DMS53 treated with DMSO at 0.1 percent for 48 hours (cell line): ENCODE measurements at regions not wholly inside any gene's neighbourhood (a gene's known extent, or its start where the extent isn't known, plus 50 kb on each side); places are given as distances from the start of the nearest gene placed in this dataset.
"Not testable (repeated sequence)": the region's sequence is repeated elsewhere in the genome, so short reads cannot be mapped to it uniquely, and the experiment has no call there.

Experiments
- DNase-seq: peaks from one replicate; lab custom pipeline; 2025; ENCODE audit not compliant: unreplicated experiment; lab: John Stamatoyannopoulos, UW

DNA sequence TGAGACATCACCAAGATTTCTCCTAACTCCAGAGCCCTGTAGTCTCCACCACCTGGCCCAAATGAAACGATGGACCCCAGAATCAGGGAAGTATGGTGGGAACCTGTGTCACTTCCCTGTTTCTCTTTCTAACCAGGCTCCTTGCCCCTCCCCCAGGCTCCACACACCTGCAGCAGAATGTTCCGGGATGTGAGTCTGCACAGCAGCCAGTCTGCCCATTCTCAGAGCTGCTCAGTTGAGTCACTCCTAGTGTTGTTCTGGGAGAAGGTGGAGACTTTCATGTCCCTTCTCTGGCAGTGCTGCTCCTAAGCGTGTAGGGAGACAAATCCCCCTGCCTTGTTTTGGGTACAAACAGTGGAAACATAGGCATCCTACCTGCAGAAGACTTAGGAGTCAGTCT is 76.0 kb upstream of the XPA start:
- no peak for DNase-seq

DNA sequence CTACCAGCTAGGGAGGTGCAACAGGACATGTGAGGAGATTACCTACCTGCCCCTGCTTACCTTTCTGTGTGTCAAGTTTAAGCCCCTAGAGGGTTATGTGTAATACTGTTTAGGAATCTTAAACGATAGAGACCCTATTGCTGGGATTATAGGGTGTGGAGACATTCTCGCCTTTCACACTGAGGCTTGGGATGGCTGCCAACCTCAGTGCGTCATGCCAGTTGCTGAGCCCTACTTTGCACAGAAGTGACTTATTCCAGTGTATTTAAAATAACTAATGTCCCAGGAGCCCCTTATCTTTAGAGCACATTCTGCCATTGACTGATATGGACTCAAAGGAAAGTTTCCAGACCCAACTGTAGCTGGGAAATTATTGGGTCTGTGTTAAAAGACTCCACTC is 76.6 kb upstream of the XPA start:
- no peak for DNase-seq

DNA sequence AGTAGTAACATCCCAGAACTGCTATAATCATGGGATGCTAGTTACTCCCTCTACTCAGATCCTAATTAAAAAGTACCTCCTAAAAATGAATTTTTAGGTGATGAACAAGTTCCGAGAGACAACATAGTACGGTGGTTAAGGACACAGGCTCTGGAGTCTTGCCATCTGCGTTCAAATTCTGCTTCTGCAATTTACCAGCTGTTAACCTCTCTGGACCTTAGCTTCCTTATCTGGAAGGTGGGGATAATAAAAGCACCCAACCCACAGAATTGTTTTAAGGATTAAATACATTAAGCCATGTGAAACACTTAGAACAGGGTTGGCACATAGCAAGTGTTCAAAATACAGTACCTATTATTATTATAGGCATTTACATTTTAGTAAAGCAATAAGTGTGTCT is 77.5 kb upstream of the XPA start:
- DNase-seq = no peak

DNA sequence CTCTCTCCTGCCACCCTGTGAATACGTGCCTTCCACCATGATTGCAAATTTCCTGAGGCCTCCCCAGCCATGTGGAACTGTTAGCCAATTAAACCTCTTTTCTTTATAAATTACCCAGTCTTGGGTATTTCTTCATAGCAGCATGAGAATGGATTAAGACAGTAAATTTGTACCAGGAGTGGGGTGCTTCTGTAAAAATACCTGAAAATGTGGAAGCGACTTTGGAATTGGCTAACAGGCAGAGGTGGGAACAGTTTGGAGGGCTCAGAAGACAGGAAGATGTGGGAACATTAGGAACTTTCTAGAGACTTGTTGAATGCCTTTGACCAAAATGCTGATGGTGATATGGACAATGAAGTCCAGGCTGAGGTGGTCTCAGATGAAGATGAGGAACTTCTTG is 74.3 kb upstream of the FOXE1 start:
- not testable (repeated sequence) for DNase-seq

DNA sequence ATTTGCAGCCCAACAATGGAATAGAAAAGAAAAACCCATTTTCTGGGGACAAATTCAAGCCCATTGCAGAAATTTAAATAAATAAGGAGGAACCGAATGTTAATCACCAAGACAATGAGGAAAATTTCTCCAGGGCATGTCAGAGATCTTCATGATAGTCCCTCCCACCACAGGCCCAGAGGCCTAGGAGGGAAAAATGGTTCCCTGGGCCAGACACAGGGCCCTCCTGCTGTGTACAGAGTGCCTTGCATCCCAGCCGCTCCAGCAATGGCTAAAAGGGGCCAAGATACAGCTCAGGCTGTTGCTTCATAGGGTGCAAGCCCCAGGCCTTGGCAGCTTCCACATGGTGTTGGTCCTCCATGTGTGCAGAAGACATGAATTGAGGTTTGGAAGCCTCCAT is 73.4 kb upstream of the FOXE1 start:
- no peak for DNase-seq

DNA sequence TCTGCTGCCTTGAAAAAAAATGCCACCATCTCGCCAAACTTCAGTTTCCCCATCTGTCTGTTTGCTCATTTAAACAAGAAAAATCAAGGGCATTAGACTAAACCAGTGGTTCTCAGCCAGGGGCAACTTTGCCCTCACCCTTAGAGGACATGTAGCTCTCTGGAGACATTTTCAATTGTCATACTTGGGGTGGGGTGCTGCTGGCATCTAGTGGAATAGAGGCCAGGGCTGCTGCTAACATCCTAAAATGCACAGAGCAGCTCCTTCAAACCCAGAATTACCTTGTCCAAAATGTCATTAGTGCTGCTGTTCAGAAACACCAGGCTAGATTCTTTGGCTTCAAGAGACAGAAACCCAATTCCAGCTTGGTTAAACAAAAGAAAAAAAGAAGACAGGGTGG is 71.1 kb upstream of the FOXE1 start:
- DNase-seq = no peak

DNA sequence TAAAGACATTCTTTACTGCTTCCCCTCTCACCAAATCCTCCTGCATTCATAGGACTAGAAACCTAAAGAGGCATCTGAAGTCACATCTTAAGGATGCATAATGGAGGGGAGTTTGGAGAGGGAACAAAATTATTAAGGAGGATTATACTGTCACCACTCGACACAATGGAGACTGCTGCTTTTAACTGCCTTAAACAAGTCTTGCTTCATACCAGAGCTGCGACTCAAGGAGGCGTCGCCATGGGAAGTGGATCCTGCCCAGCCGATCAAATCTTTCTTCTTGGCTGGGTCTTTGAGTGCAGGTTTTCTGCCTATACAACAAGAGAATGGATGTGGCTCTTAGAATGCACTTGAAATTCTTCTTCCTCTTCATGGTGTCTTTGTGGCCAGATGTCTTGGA is 66.7 kb upstream of the FOXE1 start:
- DNase-seq = no peak

DNA sequence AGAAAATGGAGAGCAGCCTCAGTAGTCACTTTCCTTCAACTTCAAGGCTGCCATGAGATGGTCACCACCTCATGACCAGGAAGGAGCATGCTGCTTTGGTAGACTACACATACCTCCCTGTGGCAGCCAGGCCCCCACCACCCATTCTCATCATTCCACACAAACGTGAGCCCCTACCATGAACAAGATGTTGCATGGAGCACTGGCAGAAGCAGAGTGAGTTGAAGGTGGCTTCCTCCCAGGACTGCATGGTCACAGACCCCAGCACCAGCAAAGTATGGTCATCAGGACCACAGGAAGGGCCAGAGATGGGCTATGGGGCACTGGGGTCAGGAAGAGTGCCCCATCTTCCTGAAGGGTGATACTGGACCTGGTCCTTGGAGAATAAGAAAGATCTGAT is 65.5 kb upstream of the FOXE1 start:
- no peak for DNase-seq

DNA sequence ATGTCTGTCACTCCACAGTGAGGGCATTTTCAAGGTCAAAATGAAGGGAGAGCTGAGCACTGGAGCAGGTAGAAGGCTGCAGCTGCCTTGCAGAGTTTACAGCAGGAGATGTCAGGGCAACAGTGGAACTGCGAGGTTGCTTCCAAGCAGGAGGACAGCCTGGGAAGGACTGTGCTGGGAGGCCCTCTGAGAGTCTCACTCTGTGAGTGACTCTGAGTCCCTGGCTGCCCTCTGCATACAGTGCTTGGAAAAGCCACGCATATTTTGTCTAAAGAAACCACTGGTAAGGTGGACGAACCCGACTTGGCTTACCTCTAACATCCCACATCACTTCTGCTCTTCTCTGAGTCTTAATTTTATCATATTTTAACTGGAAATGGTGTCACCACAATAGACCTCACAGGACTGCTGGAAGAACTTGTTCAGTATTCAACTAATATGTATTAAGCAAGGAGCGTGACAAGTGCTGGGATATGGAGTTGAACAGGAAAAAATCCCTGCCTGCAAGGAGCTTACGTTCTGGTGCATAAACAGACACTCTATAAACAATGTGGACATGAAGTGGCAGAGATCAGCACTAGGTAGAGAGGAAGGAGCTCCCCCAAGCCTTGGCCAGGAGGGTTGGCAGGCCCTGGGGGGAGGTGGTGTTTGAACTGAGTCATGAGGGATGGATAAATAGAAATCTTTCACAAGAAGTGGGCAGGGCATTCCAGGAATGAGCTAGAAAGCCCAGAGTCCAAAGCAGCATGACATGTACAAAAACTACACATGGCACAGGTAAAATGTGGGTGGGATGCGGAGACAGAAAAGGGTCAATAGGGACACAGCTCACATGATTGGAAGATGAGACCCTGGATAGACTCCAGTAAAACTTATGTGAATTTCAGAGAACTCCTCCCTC is 64.0 kb upstream of the FOXE1 start:
- no peak for DNase-seq

DNA sequence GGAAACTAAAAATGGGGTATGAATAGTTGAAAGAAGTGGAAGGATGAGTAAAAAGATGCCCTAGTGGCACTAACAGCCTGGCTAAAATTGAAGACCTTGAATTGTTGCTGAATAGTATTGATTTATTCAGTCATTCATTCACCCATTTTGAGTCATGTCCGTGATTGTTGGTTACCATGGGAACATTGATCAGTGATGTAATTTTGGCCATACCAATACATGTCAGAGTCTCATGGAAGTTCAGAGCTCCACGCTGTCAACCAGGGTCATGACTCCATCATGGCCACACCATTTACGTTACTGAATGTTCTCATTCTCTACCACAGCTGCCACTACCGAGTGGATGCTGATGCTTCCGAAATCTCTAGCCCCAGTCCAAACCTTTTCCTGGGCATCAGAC is 62.5 kb upstream of the FOXE1 start:
- DNase-seq = no peak

DNA sequence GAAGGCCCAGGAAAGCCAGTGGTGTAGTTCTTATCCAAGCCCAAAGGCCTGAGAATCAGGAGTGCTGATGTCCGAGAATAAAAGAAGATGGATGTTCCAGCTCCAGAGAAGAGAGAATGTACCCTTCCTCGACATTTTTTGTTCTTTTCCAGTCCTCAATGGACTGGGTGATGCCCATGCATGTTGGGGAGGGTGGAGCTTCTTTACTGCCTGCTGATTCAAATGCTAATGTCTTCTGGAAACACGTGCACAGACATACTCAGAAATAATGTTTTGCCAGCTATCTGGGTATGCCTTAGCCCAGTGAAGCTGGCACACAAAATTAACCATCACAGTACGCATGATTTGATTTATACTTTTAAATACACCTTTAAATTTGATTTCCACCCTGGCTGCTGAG is 61.5 kb upstream of the FOXE1 start:
- no peak for DNase-seq

DNA sequence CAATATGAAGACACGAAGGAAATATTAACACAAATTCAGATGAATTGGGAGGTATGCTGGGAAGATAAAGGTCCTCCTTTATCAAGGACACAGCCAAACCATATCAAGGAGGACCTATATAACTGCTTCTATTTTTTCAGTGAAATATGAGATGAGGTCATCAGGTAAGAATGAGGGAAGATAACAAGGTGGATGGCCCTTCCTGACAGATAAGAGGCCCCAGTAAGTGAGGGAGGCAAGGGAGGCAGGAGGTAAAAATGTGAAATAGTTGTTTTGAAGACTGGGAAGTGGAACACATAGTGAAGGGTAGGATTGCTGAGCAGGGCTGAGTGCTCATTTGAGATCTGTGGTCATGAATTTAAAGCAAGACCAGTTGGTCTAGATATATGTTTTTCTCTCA is 60.0 kb upstream of the FOXE1 start:
- no peak for DNase-seq

DNA sequence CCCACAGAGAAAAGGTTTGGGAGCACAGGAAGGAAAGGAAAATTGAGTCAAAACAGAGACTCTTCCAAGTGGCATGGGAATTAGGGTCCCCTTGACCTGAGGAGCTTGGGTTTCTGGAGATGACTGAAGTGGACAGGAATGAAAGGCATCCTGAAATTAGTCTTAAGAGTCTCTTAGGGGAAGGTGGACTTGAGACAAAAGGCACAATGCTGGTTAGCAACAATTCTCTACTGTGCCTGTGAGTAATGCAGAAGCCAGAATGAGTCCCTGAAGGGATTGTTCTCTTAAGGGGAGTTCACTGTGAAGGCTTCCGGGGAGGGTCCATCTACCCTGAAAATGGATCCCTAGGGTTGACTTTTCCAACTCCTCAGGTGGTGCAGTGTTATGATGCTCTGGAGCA is 58.4 kb upstream of the FOXE1 start:
- no peak for DNase-seq

DNA sequence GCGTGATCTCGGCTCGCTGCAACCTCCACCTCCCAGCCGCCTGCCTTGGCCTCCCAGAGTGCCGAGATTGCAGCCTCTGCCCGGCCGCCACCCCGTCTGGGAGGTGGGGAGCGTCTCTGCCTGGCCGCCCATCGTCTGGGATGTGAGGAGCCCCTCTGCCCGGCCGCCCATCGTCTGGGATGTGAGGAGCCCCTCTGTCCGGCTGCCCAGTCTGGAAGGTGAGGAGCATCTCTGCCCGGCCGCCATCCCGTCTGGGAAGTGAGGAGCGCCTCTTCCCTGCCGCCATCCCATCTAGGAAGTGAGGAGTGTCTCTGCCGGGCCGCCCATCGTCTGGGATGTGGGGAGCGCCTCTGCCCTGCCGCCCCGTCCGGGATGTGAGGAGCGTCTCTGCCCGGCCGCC is 56.9 kb upstream of the FOXE1 start:
- DNase-seq = not testable (repeated sequence)

DNA sequence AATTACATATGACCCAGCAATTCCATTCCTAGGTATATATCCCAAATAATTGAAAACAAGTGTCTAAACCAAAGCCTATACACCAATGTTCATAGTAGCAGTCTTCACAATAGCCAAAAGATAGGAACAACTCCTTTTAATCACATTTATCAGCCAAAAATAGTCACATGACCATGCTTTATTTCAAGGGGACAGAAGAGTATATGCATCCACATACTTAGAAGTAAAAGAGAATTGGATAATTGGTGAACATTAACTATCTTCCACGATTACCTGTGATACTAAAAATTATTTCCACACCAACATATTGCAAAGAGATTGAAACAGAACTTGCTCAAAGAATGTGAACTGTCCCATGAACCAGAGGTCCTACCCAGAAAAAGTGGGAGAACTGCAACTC is 51.8 kb upstream of the FOXE1 start:
- no peak for DNase-seq

DNA sequence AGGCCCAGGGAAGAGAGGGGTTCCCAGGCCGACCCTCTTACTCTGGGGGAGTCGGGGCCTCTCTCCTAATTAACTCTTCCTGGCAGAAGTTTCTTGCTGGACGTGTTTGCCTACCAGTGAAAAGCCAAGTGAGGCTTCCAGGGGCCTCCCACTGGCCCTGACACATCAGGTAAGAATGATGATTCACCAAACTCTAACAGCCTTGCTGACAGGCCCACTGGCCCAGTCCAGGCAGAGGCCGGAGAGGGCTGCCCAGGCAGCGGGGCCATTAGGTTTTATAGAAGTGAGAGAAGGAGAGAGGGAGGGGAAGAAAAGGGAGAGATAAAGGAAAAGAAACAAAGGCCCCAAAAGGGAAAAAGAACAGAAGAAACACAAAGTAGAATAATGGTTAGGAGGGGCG is 50.8 kb upstream of the FOXE1 start:
- DNase-seq = no peak

DNA sequence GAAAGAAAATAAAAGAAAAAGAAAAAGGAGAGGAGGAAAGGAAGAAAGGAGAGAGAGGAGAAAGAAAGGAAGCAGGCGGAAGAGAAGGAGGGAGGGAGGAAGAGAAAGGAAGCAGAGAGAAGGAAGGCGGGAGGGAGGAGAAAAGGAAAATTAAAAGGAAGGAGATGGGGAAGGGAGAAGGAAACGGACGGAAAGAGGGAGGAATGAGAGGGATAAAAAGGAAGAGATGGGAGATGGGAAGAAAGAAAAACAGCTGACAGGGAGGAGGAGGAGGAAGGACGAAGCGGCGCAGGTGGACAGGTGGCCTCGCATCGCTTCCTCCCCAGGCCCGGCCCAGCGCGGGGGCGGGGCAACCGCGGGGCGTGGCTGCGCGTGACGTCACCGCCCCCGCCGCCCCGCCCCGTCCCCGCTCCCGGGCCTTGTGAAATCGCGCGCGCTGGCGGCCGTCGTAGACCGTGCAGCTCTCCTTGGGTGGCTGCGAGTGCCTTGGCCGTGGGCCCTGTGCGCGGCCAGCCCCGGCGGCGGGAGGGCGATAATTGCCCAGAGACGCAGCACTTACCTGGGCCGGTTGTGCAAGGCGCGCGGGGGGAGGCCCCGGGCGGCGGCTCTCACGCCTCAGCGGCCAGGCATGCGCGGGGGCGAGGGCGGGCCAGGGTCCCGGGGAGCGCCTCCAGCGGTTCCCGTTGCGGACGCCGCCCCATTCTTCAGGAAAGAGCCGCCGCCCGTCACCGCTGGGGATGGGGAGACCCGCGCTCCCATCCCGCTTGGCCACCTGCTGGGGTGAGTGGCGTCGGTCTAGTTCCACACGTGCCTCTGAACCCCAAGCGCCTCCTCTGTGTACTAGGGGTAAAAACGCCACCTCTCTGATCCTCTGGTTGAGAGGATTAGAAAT is 49.6 kb upstream of the FOXE1 start:
- DNase-seq = peak; percentile 25
